ENCODE measurements at regions not wholly inside any gene's neighbourhood (a gene's known extent, or its start where the extent isn't known, plus 50 kb on each side); places are given as distances from the start of the nearest gene placed in this dataset.

GRCh38 chrY:7730071-7730470 lies 818.5 kb upstream of the AMELY start:
- DNase-seq (ENCODE audit: low read depth), result peak; percentile 35
- H3K4me3 ChIP-seq (replicated peaks; ENCODE audit: low read depth, low read length), result no peak overlapping the region
- TF ChIP-seq CTCF (IDR thresholded peaks at IDR 0.05; ENCODE audit: low read length, missing control alignments), result no peak

- H3K4me3 ChIP-seq (replicated peaks; ENCODE audit: low read depth, low read length), result no peak overlapping the region
- TF ChIP-seq CTCF (IDR thresholded peaks at IDR 0.05; ENCODE audit: low read length, missing control alignments), result no peak
- DNase-seq (ENCODE audit: low read depth), result no peak
Observed at GRCh38 chrY:7729318-7730011, 817.9 kb upstream of the AMELY start.

GRCh38 chrY:7728935-7729317 lies 817.4 kb upstream of the AMELY start:
- DNase-seq (ENCODE audit: low read depth), result peak; percentile 45
- no peak overlapping the region for H3K4me3 ChIP-seq (replicated peaks; ENCODE audit: low read depth, low read length)
- TF ChIP-seq CTCF (IDR thresholded peaks at IDR 0.05; ENCODE audit: low read length, missing control alignments), result no peak

GRCh38 chrY:7725791-7726460 lies 814.4 kb upstream of the AMELY start:
- no peak for TF ChIP-seq CTCF (IDR thresholded peaks at IDR 0.05; ENCODE audit: low read length, missing control alignments)
- no peak overlapping the region for H3K4me3 ChIP-seq (replicated peaks; ENCODE audit: low read depth, low read length)
- DNase-seq (ENCODE audit: low read depth), result no peak

- no peak for TF ChIP-seq CTCF (IDR thresholded peaks at IDR 0.05; ENCODE audit: low read length, missing control alignments)
- DNase-seq (ENCODE audit: low read depth), result peak; percentile 41
Observed at GRCh38 chrY:7723991-7724632, 812.6 kb upstream of the AMELY start.

GRCh38 chrY:7723127-7723526 lies 811.6 kb upstream of the AMELY start:
- no peak for DNase-seq (ENCODE audit: low read depth)
- H3K4me3 ChIP-seq (replicated peaks; ENCODE audit: low read depth, low read length), result no peak overlapping the region
- no peak for TF ChIP-seq CTCF (IDR thresholded peaks at IDR 0.05; ENCODE audit: low read length, missing control alignments)

More at GRCh38 chrY:7723991-7724632, 812.6 kb upstream of the AMELY start:
- no peak overlapping the region for H3K4me3 ChIP-seq (replicated peaks; ENCODE audit: low read depth, low read length)
